ENCODE measurements at regions not wholly inside any gene's neighbourhood (a gene's known extent, or its start where the extent isn't known, plus 50 kb on each side); places are given as distances from the start of the nearest gene placed in this dataset.

- TF ChIP-seq POLR2A (IDR thresholded peaks at IDR 0.05) (no peak), CTCF (IDR thresholded peaks at IDR 0.05) (no peak)
Measured at GRCh38 chr18:22734105-22734661, 198.9 kb upstream of the RBBP8 start.

Data from lower leg skin (tissue), 3 donors.